ENCODE measurements at regions not wholly inside any gene's neighbourhood (a gene's known extent, or its start where the extent isn't known, plus 50 kb on each side); places are given as distances from the start of the nearest gene placed in this dataset.

DNA sequence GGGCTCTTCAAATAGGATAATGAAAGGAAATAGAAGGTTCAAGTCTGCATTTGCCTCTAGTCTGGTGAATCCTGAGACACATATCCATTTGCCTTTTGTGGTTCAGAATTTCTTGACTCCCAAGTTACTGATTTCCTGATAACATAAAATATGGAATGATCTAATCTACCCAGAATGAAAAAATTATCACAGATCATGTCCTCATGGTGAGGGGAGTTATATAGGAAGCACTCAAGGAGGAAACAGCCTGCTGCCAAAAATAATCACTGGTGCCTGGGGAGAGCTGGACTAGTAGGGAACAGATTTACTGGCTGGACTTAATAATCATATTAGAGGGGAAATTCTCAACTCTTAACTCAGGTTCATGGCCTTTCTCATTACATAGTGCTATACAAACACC, 95.5 kb upstream of the STK17B start:
- Histone ChIP-seq H4K20me1 (ENCODE audit: insufficient read depth) (no peaks in the 10 kb centered on the region), H3K9ac (ENCODE audit: low read length) (no peak overlapping the region), H3K27ac (ENCODE audit: low read depth, low read length) (no peak overlapping the region), H3K79me2 (ENCODE audit: insufficient read depth, low read length) (no peaks in the 10 kb centered on the region), H3K36me3 (ENCODE audit: control insufficient read depth in 1 of 2, insufficient read depth in 2 of 2, low read length in 2 of 2) (no peaks in the 10 kb centered on the region), H3K4me3 (replicated peaks in 1 of 2; ENCODE audit: low read depth in 1 of 2, low read length in 2 of 2) (no peak overlapping the region), H3K4me1 (ENCODE audit: control insufficient read depth in 1 of 2, insufficient read depth in 2 of 2, low read length in 2 of 2) (peaks cover 16 to 23% of the 10 kb centered on the region in 2 experiments), H3K9me3 (ENCODE audit: control insufficient read depth in 1 of 2, insufficient read depth in 1 of 2, low read depth in 1 of 2, low read length in 2 of 2) (no peaks in the 10 kb centered on the region), H3K4me2 (ENCODE audit: low read length) (no peak overlapping the region), H2AFZ (ENCODE audit: low read depth, low read length, poor library complexity, severe bottlenecking) (no peak overlapping the region), H3K9me2 (ENCODE audit: insufficient read depth) (no peaks in the 10 kb centered on the region), H3K27me3 (ENCODE audit: insufficient read depth, low read length) (no peaks in the 10 kb centered on the region)
- ATAC-seq: no peak
- no peak for TF ChIP-seq CEBPB (IDR thresholded peaks at IDR 0.05; ENCODE audit: low read depth)
- no peak for TF ChIP-seq SRF (IDR thresholded peaks at IDR 0.05; ENCODE audit: low read depth)
- TF ChIP-seq SIN3A (IDR thresholded peaks at IDR 0.05; ENCODE audit: low read depth): no peak
- no peak for TF ChIP-seq EZH2 (IDR thresholded peaks at IDR 0.05)
- TF ChIP-seq, protein P1, sequence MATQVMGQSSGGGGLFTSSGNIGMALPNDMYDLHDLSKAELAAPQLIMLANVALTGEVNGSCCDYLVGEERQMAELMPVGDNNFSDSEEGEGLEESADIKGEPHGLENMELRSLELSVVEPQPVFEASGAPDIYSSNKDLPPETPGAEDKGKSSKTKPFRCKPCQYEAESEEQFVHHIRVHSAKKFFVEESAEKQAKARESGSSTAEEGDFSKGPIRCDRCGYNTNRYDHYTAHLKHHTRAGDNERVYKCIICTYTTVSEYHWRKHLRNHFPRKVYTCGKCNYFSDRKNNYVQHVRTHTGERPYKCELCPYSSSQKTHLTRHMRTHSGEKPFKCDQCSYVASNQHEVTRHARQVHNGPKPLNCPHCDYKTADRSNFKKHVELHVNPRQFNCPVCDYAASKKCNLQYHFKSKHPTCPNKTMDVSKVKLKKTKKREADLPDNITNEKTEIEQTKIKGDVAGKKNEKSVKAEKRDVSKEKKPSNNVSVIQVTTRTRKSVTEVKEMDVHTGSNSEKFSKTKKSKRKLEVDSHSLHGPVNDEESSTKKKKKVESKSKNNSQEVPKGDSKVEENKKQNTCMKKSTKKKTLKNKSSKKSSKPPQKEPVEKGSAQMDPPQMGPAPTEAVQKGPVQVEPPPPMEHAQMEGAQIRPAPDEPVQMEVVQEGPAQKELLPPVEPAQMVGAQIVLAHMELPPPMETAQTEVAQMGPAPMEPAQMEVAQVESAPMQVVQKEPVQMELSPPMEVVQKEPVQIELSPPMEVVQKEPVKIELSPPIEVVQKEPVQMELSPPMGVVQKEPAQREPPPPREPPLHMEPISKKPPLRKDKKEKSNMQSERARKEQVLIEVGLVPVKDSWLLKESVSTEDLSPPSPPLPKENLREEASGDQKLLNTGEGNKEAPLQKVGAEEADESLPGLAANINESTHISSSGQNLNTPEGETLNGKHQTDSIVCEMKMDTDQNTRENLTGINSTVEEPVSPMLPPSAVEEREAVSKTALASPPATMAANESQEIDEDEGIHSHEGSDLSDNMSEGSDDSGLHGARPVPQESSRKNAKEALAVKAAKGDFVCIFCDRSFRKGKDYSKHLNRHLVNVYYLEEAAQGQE (IDR thresholded peaks at IDR 0.05; ENCODE audit: low read depth): no peak
- no peak for TF ChIP-seq FOSL1 (IDR thresholded peaks at IDR 0.05; ENCODE audit: low read depth)
- TF ChIP-seq JUND (IDR thresholded peaks at IDR 0.05): no peak
- TF ChIP-seq SP1 (IDR thresholded peaks at IDR 0.05; ENCODE audit: low read depth): no peak
- TF ChIP-seq ZNF274 (IDR thresholded peaks at IDR 0.05; ENCODE audit: low read depth, low read length): no peak
- TF ChIP-seq, protein P2, sequence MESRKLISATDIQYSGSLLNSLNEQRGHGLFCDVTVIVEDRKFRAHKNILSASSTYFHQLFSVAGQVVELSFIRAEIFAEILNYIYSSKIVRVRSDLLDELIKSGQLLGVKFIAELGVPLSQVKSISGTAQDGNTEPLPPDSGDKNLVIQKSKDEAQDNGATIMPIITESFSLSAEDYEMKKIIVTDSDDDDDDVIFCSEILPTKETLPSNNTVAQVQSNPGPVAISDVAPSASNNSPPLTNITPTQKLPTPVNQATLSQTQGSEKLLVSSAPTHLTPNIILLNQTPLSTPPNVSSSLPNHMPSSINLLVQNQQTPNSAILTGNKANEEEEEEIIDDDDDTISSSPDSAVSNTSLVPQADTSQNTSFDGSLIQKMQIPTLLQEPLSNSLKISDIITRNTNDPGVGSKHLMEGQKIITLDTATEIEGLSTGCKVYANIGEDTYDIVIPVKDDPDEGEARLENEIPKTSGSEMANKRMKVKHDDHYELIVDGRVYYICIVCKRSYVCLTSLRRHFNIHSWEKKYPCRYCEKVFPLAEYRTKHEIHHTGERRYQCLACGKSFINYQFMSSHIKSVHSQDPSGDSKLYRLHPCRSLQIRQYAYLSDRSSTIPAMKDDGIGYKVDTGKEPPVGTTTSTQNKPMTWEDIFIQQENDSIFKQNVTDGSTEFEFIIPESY (IDR thresholded peaks at IDR 0.05; ENCODE audit: extremely low read depth, insufficient replicate concordance, low read length): no peak
- ChIA-PET RAD21 (ENCODE audit: low non-redundant PET in 1 of 2, low total read pairs in 2 of 2, uncharacterized antibody in 2 of 2, unreplicated experiment in 2 of 2) (no interaction called here), POLR2A (no interaction called here), CTCF (no interaction called here)
- BruUV-seq (replicated peaks): no TSS peak
- no peak for DNase-seq (ENCODE audit: low read depth, low spot score)
- intact Hi-C loops (cut with micrococcal nuclease): no loop called here

Measured in HCT116 (cell line).